ENCODE measurements at regions not wholly inside any gene's neighbourhood (a gene's known extent, or its start where the extent isn't known, plus 50 kb on each side); places are given as distances from the start of the nearest gene placed in this dataset.

DNA sequence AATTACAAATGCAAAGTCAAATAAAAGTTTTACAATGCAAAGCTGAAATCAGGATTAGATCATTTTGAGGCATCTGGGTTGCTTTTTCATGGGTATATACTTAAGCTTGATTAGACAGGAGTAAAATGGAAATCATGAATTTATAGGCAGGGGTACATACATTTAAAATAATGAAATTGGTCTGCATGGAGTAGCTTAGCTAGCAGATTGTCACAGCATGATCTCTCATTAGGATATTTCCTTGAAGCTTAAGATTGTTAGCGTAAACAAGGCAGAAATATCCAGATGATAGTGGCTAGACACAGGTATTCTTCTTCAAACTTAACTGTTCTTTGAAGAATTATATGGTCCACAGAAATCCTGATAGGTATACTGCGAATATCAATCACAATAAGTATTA, 1627.0 kb upstream of the PCDH20 start:
- DNase-seq: no peak
- TF ChIP-seq POLR2A (IDR thresholded peaks at IDR 0.05) (no peak), EP300 (IDR thresholded peaks at IDR 0.05) (no peak)
- TF ChIP-seq, protein P1, sequence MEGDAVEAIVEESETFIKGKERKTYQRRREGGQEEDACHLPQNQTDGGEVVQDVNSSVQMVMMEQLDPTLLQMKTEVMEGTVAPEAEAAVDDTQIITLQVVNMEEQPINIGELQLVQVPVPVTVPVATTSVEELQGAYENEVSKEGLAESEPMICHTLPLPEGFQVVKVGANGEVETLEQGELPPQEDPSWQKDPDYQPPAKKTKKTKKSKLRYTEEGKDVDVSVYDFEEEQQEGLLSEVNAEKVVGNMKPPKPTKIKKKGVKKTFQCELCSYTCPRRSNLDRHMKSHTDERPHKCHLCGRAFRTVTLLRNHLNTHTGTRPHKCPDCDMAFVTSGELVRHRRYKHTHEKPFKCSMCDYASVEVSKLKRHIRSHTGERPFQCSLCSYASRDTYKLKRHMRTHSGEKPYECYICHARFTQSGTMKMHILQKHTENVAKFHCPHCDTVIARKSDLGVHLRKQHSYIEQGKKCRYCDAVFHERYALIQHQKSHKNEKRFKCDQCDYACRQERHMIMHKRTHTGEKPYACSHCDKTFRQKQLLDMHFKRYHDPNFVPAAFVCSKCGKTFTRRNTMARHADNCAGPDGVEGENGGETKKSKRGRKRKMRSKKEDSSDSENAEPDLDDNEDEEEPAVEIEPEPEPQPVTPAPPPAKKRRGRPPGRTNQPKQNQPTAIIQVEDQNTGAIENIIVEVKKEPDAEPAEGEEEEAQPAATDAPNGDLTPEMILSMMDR (IDR thresholded peaks at IDR 0.05): no peak
- Histone ChIP-seq H3K9me3 (no peaks in the 10 kb centered on the region), H3K27ac (no peak overlapping the region), H3K4me1 (ENCODE audit: insufficient read depth) (no peaks in the 10 kb centered on the region), H3K36me3 (no peaks in the 10 kb centered on the region), H3K27me3 (no peaks in the 10 kb centered on the region), H3K4me3 (no peak overlapping the region)
- WGBS, 3 donors: 40 to 44% (median 41%) methylated on average over 2 of the region's 2 CpGs
- intact Hi-C loops (cut with DNase I): loop anchor here in 1 of 4 donors (5.0 kb wide), 1 partner anchor 630 kb away; no protein-coding TSS in a partner anchor

DNA sequence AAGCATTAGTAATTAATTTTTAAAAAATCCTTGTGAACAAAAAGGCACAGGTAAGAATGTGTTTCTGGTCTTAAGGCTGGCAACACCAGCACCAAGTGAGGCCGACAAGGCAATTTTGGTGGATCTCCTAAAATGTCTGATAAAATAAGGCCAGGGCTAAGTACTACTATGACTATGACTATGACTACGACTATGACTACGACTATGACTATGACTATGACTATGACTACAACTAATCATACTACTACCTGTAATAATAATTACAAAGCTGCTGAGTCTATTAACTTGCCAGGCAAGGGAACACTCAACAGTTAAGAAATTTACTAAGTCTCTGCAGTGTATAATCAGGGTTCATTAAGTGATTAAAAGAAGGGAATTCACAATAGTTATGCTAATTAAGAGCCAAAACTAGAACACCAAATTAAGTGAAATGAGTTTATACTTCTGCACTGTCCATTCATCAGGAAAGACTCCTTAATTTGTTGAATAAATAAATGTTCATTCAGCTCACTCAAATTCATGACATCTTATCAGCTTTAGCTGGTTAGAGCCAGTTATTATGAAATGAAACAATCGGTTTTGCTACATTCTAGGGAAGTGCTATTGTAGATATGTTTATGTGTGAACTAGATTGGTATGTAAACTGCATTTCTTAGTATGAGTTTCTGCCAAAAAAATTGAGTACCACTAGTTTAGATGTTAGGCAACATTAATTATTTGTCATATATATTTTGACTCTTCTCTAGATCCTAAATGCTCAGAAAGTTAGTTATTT, 1626.2 kb upstream of the PCDH20 start:
- TF ChIP-seq, protein P1 (IDR thresholded peaks at IDR 0.05): no peak
- TF ChIP-seq EP300 (IDR thresholded peaks at IDR 0.05): no peak
- 68 to 70% (median 69%) methylated on average over 4 of the region's 4 CpGs for WGBS, 3 donors
- intact Hi-C loops (cut with DNase I): loop anchor here in 1 of 4 donors (5.0 kb wide), 1 partner anchor 630 kb away; no protein-coding TSS in a partner anchor

DNA sequence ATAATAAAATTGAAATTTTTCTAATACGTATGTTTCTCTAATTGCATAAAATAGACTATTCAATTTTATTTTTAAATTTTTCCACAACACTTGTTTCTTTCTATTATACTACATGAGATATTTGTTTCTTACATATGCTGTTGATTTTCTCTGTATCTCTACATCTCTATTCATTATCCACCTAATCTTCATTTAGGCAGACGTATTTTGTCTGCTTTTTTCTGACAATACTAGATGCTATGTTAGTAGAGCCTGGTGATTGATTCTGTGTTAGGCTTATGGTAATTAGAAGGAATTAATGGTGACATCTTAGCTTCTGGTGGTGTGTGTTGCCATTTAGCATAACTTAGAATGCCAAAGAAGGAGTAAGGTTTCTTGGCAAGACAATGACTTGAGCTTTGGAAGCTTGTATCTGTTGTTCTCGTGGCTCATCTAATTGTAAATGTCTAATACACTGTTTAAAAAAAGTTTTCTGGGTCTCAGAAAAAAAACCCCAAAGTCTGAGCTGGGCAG, 1610.7 kb upstream of the PCDH20 start:
- H3K9me3 ChIP-seq: no peaks in the 10 kb centered on the region
- no peaks in the 10 kb centered on the region for H3K36me3 ChIP-seq
- H3K27ac ChIP-seq: no peak overlapping the region
- no peaks in the 10 kb centered on the region for H3K4me1 ChIP-seq (ENCODE audit: insufficient read depth)
- H3K4me3 ChIP-seq: no peak overlapping the region
- DNase-seq: no peak
- intact Hi-C loops (cut with DNase I): no loop called here
- 68 to 74% (median 73%) methylated on average over 3 of the region's 3 CpGs for WGBS, 3 donors
- H3K27me3 ChIP-seq: no peaks in the 10 kb centered on the region
- TF ChIP-seq POLR2A (IDR thresholded peaks at IDR 0.05) (no peak), EP300 (IDR thresholded peaks at IDR 0.05) (no peak)
- TF ChIP-seq, protein P1 (IDR thresholded peaks at IDR 0.05): no peak

More for the DNA sequence above, 1626.2 kb upstream of the PCDH20 start:
- Histone ChIP-seq H3K4me1 (ENCODE audit: insufficient read depth) (no peaks in the 10 kb centered on the region), H3K4me3 (no peak overlapping the region), H3K36me3 (no peaks in the 10 kb centered on the region), H3K27me3 (no peaks in the 10 kb centered on the region), H3K9me3 (no peaks in the 10 kb centered on the region), H3K27ac (no peak overlapping the region)
- no peak for DNase-seq

DNA sequence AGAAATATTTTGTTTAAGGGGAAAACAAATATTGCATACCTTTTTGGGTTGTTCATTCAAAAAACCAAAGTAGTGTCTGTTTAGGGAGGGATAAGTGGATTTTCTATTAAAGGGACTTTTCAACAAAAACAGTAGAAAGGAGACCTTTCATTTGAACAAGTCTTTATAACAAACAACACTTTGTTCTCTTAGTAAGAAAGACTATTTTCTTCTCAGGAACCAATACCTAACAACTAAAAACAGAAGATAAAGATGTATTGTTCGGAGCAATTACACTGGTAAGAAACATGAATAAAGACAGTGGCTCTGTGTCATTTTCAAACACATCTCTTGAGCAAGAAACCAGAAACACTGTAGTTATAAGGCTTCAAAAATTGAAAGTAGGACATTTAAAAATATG, 1610.1 kb upstream of the PCDH20 start:
- no peak overlapping the region for H3K27ac ChIP-seq
- no peak for TF ChIP-seq POLR2A (IDR thresholded peaks at IDR 0.05)
- H3K4me1 ChIP-seq (ENCODE audit: insufficient read depth): no peaks in the 10 kb centered on the region
- H3K27me3 ChIP-seq: no peaks in the 10 kb centered on the region
- H3K36me3 ChIP-seq: no peaks in the 10 kb centered on the region
- 44 to 67% (median 52%) methylated on average over 1 of the region's 1 CpG for WGBS, 3 donors
- H3K9me3 ChIP-seq: no peaks in the 10 kb centered on the region
- DNase-seq: no peak
- intact Hi-C loops (cut with DNase I): no loop called here
- H3K4me3 ChIP-seq: no peak overlapping the region

DNA sequence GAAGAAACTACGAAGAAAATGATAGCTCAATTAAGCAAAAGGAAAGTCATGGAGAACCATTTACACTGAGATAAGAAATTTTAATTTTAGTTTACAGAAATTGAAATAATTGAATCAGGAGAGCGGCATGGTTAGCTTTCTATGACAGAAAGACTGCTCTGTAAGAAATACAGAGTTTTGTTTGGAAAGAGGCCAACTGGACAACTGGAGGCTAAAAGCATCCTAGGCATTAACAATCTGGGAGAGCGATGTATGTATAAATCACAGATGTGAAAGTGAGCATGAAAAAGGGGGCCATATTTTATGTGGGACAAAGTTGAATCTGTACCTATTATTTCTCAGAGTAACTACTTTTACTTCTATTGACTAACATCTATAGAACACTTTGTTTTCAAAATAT, 1608.8 kb upstream of the PCDH20 start:
- DNase-seq: no peak
- H3K9me3 ChIP-seq: no peaks in the 10 kb centered on the region
- no peaks in the 10 kb centered on the region for H3K36me3 ChIP-seq
- H3K4me1 ChIP-seq (ENCODE audit: insufficient read depth): no peaks in the 10 kb centered on the region
- H3K27ac ChIP-seq: no peak overlapping the region
- H3K4me3 ChIP-seq: no peak overlapping the region
- no peak for TF ChIP-seq POLR2A (IDR thresholded peaks at IDR 0.05)
- no peak for TF ChIP-seq EP300 (IDR thresholded peaks at IDR 0.05)
- TF ChIP-seq, protein P1 (IDR thresholded peaks at IDR 0.05): no peak
- no peaks in the 10 kb centered on the region for H3K27me3 ChIP-seq
- intact Hi-C loops (cut with DNase I): no loop called here
- WGBS, 3 donors: 18 to 28% (median 25%) methylated on average over 3 of the region's 3 CpGs

Measured in ovary (tissue), 7 donors.